UCSD-AML1 (cell line): ENCODE measurements at regions not wholly inside any gene's neighbourhood (a gene's known extent, or its start where the extent isn't known, plus 50 kb on each side); places are given as distances from the start of the nearest gene placed in this dataset.

Source experiments
- DNase-seq: peaks from one replicate; lab custom pipeline; 2025; ENCODE audit not compliant: unreplicated experiment; lab: John Stamatoyannopoulos, UW

GRCh38 chr6:2563635-2564034 is 187.1 kb downstream of the MYLK4 start:
- no peak for DNase-seq

- no peak for DNase-seq
Observed at GRCh38 chr6:2562721-2563451, 187.8 kb downstream of the MYLK4 start.

GRCh38 chr6:2560917-2561698 is 189.6 kb downstream of the MYLK4 start:
- no peak for DNase-seq

- DNase-seq, result no peak
Observed at GRCh38 chr6:2560140-2560818, 190.4 kb downstream of the MYLK4 start.

GRCh38 chr6:2558861-2559801 is 191.6 kb downstream of the MYLK4 start:
- DNase-seq, result no peak

GRCh38 chr6:2558098-2558680 is 192.5 kb downstream of the MYLK4 start:
- no peak for DNase-seq

- DNase-seq, result no peak
Observed at GRCh38 chr6:2557181-2557720, 193.5 kb downstream of the MYLK4 start.

GRCh38 chr6:2556761-2557160 is 194.0 kb downstream of the MYLK4 start:
- DNase-seq, result no peak

- DNase-seq, result no peak
Observed at GRCh38 chr6:2554651-2555260, 196.0 kb downstream of the MYLK4 start.

- no peak for DNase-seq
Observed at GRCh38 chr6:2552526-2553154, 198.1 kb downstream of the MYLK4 start.

- DNase-seq, result no peak
Observed at GRCh38 chr6:2551705-2552104, 199.0 kb downstream of the MYLK4 start.

GRCh38 chr6:2550247-2550646 is 200.5 kb downstream of the MYLK4 start:
- no peak for DNase-seq

- no peak for DNase-seq
Observed at GRCh38 chr6:2549834-2550233, 200.9 kb downstream of the MYLK4 start.

- DNase-seq, result no peak
Observed at GRCh38 chr6:2547355-2547754, 203.4 kb downstream of the MYLK4 start.

GRCh38 chr6:2546901-2547300 is 203.8 kb downstream of the MYLK4 start:
- DNase-seq, result no peak

GRCh38 chr6:2545383-2546038 is 205.2 kb downstream of the MYLK4 start:
- DNase-seq, result no peak

- DNase-seq, result no peak
Observed at GRCh38 chr6:2543321-2543720, 207.4 kb downstream of the MYLK4 start.

GRCh38 chr6:2542858-2543218 is 207.9 kb downstream of the MYLK4 start:
- DNase-seq, result peak; percentile 44
